Skeletal muscle tissue (tissue), 3 donors: ENCODE measurements at regions not wholly inside any gene's neighbourhood (a gene's known extent, or its start where the extent isn't known, plus 50 kb on each side); places are given as distances from the start of the nearest gene placed in this dataset.
"Not testable (repeated sequence)": the region's sequence is repeated elsewhere in the genome, so short reads cannot be mapped to it uniquely, and the experiment has no call there.

Experiments used
- H3K27ac ChIP-seq: one replicate; pipeline ENCODE4 v1.7.0; 2013; ENCODE audit warnings: mild to moderate bottlenecking, low read depth, low read length, inconsistent platforms
- H3K27me3 ChIP-seq, 3 donors: one replicate each; pipeline ENCODE4 v1.7.0; 2013; ENCODE audit warnings: low read length in 3 of 3; ENCODE audit not compliant: control insufficient read depth in 3 of 3, insufficient read depth in 3 of 3
- H3K36me3 ChIP-seq, 3 donors: one replicate each; pipeline ENCODE4 v1.7.0; 2013; ENCODE audit warnings: low read length in 3 of 3; ENCODE audit not compliant: control insufficient read depth in 3 of 3, insufficient read depth in 3 of 3
- H3K4me1 ChIP-seq, 3 donors: one replicate each; pipeline ENCODE4 v1.7.0; 2013; ENCODE audit warnings: low read length in 3 of 3, mild to moderate bottlenecking in 3 of 3; ENCODE audit not compliant: control insufficient read depth in 3 of 3, insufficient read depth in 3 of 3
- H3K4me3 ChIP-seq, 3 donors: one replicate each; pipeline ENCODE4 v1.7.0; 2013; ENCODE audit warnings: low read length in 3 of 3
- H3K9ac ChIP-seq, 3 donors: one replicate each; pipeline ENCODE4 v1.7.0; 2013; ENCODE audit warnings: low read length in 3 of 3, mild to moderate bottlenecking in 3 of 3, moderate library complexity in 2 of 3, low read depth in 1 of 3
- H3K9me3 ChIP-seq, 3 donors: one replicate each; pipeline ENCODE4 v1.7.0; 2013; ENCODE audit warnings: low read length in 3 of 3; ENCODE audit not compliant: control insufficient read depth in 3 of 3
- donor health status: Osteomylitis.

DNA sequence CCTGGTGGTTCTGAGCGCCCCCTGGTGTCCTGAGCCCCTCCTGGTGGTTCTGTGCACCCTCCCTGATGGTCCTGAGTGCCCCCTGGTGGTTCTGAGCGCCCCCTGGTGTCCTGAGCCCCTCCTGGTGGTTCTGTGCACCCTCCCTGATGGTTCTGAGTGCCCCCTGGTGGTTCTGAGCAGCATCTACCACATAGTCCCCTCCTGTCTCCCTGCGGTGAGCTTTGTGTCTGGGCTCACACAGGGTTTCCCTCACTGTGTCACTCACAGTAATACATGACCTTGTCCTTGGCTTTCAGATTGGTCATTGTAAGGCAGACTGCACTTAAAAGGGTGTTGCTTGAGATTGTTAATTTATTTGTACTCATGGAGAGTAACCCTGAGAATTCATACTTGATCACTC is 474.9 kb downstream of the TMEM121 start:
- H3K4me3 ChIP-seq, H3K9ac ChIP-seq, H3K27me3 ChIP-seq, H3K36me3 ChIP-seq, H3K27ac ChIP-seq, H3K9me3 ChIP-seq, H3K4me1 ChIP-seq: not testable (repeated sequence)

DNA sequence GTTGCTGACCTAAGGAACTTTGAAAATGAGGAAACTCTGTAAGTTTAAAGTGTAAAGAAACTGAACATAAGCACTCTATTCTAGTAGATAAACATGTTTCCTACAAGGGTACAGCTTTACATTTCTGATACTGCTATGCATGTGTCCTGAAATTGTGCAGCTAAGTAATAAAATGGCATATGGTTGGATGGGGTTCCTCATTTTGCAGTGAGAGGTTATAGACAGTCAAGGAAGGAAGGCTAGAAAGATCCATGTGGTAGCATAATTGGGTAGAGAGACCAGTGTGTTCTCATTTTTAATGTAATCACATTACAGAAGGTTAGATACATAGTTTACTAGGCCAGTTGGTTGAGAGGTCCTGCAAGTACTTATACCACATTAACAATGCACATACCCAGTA is 477.0 kb downstream of the TMEM121 start:
- H3K9ac ChIP-seq = no peak overlapping the region
- H3K27me3 ChIP-seq = peaks cover 0 to 6% (median 0%) of the 10 kb centered on the region in 3 donors
- H3K27ac ChIP-seq = no peak overlapping the region
- H3K36me3 ChIP-seq = no peaks in the 10 kb centered on the region
- H3K4me3 ChIP-seq = no peak overlapping the region
- H3K4me1 ChIP-seq = no peaks in the 10 kb centered on the region
- H3K9me3 ChIP-seq = no peaks in the 10 kb centered on the region

DNA sequence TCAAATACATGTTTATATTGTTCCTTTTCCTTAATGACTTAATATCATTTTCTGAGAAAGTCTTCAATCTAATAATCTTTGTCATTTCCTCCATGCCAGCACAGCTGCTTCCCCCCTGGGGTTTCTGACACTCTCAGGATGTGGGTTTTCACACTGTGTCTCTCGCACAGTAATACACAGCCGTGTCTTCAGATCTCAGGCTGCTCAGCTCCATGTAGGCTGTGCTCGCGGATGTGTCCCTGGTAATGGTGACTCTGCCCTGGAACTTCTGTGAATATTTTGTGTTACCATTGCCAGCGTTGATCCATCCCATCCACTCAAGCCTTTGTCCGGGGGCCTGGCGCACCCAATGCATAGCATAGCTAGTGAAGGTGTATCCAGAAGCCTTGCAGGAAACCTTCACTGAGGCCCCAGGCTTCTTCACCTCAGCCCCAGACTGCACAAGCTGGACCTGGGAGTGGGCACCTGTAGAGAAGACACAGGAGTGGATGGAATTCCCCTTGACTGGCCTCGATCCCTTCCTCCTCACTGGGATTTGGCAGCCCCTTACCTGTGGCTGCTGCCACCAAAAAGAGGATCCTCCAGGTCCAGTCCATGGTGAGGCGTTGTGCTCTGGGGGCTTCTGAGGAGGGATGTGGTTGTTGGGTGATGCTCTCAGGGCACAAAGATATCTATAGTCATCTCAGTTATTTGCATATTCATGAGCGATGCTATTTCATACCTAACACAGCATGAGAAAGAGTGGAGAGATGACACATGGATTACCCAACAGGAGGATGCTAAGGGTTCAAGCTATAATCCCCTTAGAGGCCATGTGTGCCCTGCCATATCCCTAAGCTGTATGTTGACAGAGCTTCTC is 478.8 kb downstream of the TMEM121 start:
- H3K4me3 ChIP-seq, H3K9ac ChIP-seq, H3K27me3 ChIP-seq, H3K4me1 ChIP-seq, H3K9me3 ChIP-seq, H3K36me3 ChIP-seq, H3K27ac ChIP-seq: not testable (repeated sequence)

DNA sequence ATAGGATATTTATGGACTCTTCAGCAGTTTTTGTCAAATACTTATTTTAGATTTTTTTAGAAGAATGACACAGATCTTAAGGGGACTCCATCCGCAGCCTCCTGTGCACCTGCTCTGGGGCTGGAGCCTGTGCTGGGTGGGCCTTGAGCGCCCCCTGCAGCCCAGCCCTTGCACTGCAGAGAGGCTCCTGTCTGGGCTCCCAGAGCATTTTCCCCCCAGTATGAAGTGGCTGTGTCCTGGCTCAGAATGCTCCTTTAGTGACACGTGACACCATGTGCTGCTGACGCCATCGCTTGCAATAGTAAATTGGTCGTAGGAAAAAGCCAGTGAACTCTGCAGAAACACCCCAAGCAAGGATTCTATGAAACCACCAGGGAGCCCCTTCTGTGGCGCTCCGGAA is 479.7 kb downstream of the TMEM121 start:
- not testable (repeated sequence) for H3K9ac ChIP-seq, H3K27me3 ChIP-seq, H3K4me3 ChIP-seq, H3K36me3 ChIP-seq, H3K27ac ChIP-seq, H3K9me3 ChIP-seq, H3K4me1 ChIP-seq

DNA sequence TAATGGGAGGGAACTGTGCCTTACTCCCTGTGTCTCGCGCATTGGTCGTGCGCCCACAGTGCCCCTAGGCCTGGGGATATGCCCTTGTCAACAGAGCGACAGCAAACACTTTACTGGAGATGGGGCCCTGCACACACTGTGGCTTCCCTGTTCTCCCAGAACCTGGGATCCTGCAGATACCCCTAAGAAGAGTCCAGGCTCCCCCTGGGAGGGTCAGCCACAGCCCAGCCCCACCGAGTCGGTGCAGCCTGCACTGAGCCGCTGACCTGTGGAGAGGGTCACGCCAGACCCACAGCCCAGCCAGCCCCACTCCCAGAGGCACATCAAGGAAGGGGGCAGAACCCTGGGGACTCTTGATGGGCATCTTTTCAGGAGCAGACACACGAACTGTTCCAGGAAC is 480.3 kb downstream of the TMEM121 start:
- H3K4me1 ChIP-seq, H3K9ac ChIP-seq, H3K36me3 ChIP-seq: not testable (repeated sequence)

DNA sequence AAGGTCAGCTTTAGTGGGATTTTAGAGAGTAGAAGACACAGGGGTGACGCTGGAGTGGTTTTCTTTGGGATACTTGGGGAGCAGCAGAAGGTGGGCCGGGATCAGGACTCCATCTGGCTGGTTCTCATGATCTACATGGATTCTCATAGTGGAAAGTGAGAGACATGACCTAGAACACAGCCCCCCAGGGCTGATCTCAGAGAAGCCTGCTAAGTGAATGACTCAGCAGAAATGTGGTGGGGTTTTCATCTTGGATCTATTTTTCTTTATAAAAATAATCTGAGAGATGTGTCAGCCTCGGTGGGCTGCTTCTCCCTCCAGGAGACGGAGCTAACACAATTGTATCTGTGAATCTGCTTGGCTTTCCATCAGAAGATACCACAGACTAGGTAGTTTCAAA is 484.4 kb downstream of the TMEM121 start:
- H3K27ac ChIP-seq = no peak overlapping the region
- H3K27me3 ChIP-seq = peaks cover 0 to 6% (median 3%) of the 10 kb centered on the region in 3 donors

More for the DNA sequence above, 480.3 kb downstream of the TMEM121 start:
- not testable (repeated sequence) for H3K27ac ChIP-seq, H3K27me3 ChIP-seq, H3K9me3 ChIP-seq, H3K4me3 ChIP-seq

DNA sequence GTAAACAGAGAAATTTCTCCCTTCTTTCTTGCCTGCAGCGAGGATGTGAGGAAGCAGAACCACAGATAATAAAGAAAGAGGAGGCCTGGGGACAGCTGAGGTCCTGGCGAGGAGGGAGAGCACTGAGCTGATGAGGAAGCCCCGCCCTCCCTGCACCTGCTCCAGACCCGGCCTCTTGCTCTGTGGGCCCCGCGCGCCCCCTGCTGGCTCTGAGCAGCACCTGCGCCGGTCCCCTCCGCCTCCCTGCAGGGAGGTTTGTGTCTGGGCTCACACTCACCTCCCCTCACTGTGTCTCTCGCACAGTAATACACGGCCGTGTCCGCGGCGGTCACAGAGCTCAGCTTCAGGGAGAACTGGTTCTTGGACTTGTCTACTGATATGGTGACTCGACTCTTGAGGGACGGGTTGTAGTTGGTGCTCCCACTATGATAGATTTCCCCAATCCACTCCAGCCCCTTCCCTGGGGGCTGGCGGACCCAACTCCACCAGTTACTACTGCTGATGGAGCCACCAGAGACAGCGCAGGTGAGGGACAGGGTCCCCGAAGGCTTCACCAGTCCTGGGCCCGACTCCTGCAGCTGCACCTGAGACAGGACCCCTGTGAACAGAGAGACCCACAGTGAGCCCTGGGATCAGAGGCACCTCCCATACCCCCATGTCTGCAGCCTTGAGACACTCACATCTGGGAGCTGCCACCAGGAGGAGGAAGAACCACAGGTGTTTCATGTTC is 485.4 kb downstream of the TMEM121 start:
- H3K4me1 ChIP-seq, H3K36me3 ChIP-seq, H3K4me3 ChIP-seq, H3K9me3 ChIP-seq, H3K27me3 ChIP-seq, H3K9ac ChIP-seq, H3K27ac ChIP-seq: not testable (repeated sequence)

More for the DNA sequence above, 484.4 kb downstream of the TMEM121 start:
- no peaks in the 10 kb centered on the region for H3K4me1 ChIP-seq
- no peak overlapping the region for H3K4me3 ChIP-seq
- H3K36me3 ChIP-seq = no peaks in the 10 kb centered on the region
- no peak overlapping the region for H3K9ac ChIP-seq
- no peaks in the 10 kb centered on the region for H3K9me3 ChIP-seq

DNA sequence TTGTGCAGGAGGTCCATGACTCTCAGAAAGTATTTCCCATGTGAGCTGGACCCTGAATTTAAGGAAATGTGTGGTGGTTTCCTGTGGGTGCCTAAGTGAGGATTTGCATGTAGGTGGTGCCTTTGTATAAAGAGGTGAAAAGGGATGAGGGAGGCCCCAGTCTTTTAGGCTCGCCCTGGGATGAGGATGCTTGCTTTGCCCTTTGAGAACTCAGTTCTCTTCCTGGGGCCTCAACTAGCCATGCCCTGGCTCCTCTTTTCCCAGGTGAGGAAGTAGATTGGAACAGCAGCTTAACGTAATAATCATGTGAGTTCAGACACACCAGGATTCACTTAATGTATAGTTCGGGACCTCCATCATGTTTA is 486.0 kb downstream of the TMEM121 start:
- not testable (repeated sequence) for H3K36me3 ChIP-seq, H3K9me3 ChIP-seq, H3K27me3 ChIP-seq, H3K4me3 ChIP-seq, H3K27ac ChIP-seq, H3K4me1 ChIP-seq, H3K9ac ChIP-seq

DNA sequence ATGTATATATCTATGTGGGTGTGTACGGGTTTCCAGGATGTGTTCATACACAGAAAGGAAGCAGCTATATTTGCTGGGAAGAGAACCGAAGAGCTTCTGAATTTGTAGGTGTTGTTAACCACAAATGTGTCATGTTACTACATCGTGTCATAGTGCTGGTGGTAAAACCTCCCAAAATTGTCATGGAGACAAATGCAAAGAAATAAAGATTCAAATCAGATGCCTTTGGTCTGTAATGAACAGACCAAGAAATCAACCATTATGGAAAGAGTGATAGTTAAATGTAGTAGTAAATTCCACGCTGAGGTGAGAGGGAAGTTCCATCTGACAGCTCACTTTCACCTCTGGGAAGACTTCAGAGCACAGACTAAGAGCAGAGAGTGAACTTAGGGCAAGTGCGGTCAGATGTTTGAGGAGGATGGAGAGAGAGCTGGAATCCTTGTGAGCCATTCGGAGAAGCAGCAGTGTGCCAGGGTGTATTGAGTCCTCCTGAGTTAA is 487.5 kb downstream of the TMEM121 start:
- no peak overlapping the region for H3K4me3 ChIP-seq
- H3K27ac ChIP-seq = no peak overlapping the region
- no peaks in the 10 kb centered on the region for H3K36me3 ChIP-seq
- H3K4me1 ChIP-seq = no peaks in the 10 kb centered on the region
- H3K9me3 ChIP-seq = no peaks in the 10 kb centered on the region
- H3K27me3 ChIP-seq = peaks cover 0 to 3% (median 0%) of the 10 kb centered on the region in 3 donors
- no peak overlapping the region for H3K9ac ChIP-seq

DNA sequence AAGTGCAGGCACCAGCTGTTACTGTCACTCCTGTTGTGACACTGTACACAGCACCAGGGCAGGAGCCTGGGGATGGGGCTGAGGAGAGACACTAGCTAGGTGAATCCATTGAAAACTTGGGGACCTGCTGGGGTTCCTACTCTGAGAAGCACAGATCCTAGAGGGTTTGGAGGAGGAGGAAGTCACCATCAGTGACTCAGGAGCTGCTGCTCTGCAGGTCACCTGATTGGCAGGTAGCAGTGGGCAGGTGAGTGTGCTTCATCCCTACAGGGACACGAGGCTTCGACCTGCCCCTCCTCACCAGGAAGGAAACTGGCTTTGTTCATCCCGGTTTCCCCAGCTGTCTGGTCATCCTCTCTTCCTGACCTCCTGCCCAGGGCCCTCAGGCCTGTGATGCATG is 491.6 kb downstream of the TMEM121 start:
- H3K9ac ChIP-seq, H3K27me3 ChIP-seq, H3K27ac ChIP-seq, H3K4me3 ChIP-seq, H3K36me3 ChIP-seq, H3K9me3 ChIP-seq, H3K4me1 ChIP-seq: not testable (repeated sequence)
